ENCODE measurements at regions not wholly inside any gene's neighbourhood (a gene's known extent, or its start where the extent isn't known, plus 50 kb on each side); places are given as distances from the start of the nearest gene placed in this dataset.
"Not testable (repeated sequence)": the region's sequence is repeated elsewhere in the genome, so short reads cannot be mapped to it uniquely, and the experiment has no call there.

DNA sequence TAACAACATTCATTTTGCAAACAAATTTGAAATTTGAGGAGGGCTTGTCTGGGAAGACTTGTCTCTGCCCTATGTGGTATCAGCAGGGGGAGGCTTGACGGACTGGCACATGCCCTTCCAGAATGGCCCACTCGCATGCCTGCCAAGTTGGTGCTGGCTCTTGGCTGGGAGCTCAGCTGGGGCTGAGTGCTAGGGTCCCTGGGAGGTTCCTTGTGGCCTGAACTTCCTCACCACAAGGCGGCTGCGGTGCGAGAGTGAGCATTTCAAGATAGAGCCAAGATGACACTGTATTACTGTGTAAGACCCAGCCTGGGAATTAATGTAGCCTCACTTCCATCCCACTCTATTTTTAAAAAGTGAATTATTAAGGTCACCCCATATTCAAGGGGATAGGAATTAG, 271.6 kb upstream of the PLEKHG7 start:
- DNase-seq (ENCODE audit: low spot score): no peak

DNA sequence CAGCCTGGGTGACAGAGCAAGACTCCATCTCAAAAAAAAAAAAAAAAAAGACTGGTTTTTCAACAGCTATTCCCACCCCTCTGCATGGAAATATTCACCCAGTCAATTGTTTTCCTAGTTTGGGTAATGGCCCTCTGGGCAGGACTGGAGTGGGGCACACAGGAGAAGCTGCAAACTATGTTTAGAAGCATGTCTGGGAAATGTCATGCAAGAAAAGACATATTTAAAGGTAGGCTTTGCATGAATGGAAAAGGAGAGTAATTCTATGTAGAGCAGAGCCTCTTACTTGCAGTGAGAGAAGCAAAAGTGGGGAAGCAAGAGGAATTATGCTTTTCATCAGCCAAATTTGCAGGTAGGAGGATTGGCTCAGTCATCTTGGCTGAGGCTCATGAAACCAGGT, 276.5 kb upstream of the PLEKHG7 start:
- no peak for DNase-seq (ENCODE audit: low spot score)

DNA sequence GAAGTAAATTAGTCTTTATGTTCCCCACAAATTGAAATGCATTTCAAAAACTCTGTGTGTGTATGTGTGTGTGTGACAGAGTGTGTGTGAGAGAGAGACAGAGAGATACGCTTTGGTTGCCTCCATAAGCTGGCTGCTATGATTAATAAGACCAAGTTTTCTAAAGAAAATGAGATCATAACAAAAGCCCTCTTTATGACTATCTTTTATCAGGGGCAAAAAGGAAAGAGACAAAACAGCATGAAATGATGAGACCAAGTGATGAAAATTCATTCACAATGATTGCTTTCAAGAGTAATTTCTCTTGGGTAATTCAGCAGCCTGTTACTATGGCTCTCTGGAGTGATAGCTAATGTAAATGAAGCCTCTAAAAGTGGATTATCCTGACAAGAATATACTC, 277.6 kb upstream of the PLEKHG7 start:
- no peak for DNase-seq (ENCODE audit: low spot score)

DNA sequence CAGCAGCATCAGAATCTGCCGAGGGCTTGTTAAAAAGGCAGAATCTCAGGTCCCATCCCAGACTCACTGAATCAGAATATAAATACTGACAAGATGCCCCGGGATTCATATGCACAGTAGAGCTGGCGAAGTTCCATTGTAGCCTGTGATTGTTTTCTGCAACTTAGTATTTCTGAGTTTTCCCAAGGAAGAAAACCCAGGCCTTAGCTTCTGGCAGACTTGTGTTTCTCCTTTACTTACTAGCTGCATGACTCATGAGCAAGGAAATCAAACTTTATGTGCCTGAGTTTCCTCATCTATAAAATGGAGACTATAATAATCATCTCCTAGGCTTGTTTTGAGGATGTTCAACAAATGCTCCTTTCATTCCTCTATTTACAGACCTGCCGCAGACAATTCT, 278.5 kb upstream of the PLEKHG7 start:
- DNase-seq (ENCODE audit: low spot score): no peak

DNA sequence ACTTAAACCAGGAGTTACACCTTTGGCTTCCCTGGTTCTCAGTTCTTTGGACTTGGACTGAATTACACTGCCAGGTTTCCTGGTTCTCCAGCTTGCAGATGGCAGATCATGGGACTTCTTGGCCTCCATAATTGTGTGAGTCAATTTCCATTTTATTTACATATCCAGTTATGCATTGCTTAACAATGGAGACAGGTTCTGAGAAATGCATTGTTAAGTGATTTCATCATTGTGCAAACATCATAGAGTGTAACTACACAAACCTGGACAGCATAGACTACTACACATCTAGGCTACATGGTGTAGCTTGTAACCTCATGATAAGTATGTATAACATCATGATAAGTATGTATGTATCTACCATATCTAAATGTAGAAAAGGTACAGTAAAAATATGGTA, 276.1 kb upstream of the BTG1 start:
- DNase-seq (ENCODE audit: low spot score): no peak

DNA sequence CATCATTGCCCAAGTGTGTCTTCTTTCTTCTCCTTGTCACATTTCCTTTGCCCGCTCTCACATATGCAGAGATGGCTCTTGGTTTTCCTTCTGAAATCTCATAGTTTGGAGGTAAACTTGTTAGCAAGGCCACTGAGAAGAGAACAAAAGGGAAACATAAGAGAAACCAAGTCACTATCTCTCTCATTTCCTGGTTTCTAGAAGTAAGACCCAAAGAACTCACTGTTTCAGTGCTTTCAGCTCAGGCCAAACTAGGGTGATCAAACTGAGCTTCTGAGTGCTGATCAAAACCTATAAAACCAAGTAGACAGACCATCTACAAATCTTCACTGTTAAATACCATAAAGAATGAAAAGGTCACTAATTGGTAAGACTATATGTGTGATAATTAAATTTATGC, 275.4 kb upstream of the BTG1 start:
- no peak for DNase-seq (ENCODE audit: low spot score)

DNA sequence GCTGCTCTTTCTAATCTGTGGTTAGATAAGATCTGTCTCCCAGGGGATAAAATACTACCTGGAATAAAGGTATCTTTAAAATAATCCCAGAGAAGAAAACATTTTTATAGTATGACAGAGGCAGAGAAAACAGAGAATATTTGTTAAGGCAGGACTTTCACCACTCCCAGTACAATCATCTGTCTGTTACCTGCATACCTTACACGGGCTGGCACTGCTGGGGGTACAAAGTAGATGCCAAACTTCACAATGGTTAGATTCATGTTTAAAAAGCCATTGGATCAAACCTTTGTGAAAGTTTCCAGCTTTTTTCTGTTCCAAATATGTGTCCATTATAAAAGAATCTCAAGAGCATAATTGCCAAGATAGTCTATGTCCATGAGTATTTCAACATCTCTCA, 273.6 kb upstream of the BTG1 start:
- DNase-seq (ENCODE audit: low spot score): no peak

DNA sequence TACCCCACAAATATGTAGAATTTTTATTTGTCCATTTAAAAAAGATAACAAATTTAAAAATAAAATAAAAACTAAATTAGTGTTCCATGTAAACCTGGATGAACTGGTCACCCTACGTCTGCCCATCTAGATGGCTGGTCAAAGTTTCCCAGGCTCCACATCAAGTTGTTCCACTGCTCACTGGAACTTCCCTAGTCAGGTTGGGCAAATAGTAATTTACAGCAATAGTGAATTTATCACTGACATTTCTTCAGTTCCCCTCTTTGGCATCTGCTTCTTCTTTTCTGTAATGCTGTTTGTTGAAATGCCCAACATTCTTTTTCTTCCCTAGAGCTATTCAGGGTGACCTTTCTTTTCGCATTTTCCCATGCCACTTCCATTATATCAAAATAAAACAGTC, 272.7 kb upstream of the BTG1 start:
- DNase-seq (ENCODE audit: low spot score): no peak

DNA sequence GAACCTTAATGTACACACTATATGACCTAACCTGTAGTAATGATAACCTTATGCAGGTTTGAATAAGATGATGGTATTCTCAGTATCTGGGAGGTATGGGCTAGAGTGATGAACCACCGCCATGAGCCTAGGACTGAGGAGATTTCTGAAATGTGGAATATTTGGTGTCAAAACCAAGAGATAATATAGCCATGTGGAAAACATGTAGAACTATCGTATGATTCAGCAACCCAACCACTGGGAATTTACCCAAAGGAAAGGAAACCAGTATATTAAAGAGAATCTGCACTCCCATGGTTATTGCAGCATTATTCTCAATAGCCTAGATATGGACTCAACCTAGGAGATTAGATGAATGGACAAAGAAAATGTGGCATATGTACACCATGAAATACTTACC, 271.7 kb upstream of the BTG1 start:
- DNase-seq (ENCODE audit: low spot score): no peak

DNA sequence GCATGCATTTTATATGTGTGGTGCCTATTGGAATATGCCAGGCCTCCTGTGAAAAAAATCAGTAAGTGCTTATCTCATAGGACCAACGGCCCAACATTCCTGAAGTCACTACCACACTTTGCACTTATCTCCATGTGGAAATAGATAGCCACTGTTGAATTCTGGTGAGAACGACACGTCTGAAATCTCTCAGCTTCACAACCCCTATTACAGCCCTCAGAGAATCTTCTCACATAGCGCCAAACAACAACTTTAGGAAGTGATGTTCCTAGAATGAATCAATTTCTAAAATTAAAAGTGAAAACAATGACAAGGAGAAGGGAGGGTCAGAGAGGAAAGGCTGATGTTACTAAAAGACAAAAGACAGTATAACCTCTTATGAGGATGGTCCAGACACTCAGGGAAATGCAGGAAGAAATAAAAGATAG, 270.8 kb upstream of the BTG1 start:
- no peak for DNase-seq (ENCODE audit: low spot score)

DNA sequence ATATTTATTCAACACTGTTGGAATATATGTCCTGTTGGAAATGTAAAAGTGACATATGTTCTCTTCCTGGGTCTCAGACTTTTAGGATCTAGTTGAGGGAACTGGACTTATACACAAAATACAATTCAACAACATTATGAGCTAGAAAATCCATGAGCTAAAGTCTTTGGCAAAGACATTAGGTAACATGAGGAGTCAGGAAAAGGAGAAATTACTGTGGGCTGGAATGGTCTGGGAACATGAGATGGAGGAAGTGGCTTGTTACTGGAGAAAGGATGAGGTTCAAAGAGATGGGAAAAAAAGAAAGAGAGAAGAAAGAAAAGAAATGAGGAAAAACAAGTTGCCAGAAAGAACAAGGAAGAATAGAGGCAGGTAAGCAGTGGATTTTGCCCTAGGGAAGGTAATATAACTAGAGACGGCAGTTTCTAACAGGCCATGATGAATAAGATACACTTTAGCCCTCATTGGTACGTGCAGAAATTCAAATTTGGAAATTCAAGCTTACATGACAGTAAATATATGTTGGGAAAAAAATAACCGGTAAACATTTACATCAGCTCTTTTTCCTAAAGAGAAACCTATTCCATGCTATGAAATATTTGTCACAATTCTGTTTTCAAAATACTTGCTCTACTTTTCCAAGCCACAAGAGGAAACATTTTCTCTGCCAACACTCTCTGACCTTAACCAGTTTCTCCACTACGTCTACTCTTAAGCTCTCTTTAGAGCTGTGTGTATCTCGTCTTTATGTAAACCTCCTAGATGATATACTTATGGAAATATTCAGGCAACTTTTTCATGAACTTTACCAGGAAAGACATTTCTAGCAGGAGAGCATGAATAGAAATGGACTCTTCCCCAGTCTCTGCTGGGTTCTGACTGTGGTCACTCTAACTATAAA, 268.8 kb upstream of the BTG1 start:
- DNase-seq (ENCODE audit: low spot score): no peak

DNA sequence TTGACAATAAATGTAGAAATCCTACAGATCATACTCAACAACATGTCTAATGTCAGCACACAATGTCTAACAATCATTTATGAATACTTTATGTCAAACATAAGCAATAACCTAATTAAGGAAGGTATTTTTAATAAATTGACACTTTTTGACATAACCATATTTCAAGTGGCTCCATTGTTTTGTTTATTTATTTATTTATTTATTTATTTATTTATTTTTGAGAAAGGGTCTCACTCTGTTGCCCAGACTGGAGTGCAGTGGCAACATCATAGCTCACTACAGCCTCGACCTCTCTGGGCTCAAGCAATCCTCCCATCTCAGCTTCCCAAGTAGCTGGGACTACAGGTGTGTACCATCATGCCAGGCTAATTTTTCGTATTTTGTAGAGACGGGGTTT, 267.6 kb upstream of the BTG1 start:
- no peak for DNase-seq (ENCODE audit: low spot score)

DNA sequence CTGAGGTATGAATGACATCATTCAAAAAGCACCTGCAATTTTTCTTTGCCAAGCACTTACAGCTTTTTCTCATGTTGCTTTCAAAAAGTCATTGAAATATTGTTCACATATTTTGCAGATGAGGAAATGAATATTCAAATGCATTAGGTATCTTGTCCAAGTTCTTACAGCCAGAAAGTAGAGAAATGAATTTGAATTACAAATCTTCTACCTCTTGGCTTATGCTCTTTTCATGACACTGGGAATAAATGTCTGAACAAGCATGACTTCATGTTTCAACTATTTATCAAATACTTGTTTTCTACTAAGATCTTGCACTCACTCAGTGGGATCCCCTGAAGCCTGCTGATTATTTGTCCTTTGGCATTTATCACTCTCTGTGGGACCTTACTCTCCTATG, 267.2 kb upstream of the BTG1 start:
- no peak for DNase-seq (ENCODE audit: low spot score)

DNA sequence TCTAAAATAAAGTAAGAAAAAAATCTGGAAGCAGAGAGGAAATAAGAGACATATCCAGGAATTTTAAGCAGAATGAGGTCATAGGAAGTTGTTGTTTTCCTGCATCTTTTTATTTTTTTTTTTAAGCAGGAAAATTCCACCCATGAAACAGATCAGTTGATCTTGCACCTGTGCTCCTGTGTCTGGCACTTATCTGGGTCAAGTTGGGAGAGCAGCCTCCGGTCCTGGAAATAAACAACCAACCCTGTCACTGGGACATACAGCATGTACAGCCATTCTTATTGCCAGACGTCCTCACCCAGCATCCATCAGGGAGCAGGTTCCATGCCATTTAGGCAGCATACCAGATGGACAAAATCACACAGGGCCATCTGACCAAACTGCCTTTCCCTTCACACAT, 266.0 kb upstream of the BTG1 start:
- DNase-seq (ENCODE audit: low spot score): peak; percentile 85

DNA sequence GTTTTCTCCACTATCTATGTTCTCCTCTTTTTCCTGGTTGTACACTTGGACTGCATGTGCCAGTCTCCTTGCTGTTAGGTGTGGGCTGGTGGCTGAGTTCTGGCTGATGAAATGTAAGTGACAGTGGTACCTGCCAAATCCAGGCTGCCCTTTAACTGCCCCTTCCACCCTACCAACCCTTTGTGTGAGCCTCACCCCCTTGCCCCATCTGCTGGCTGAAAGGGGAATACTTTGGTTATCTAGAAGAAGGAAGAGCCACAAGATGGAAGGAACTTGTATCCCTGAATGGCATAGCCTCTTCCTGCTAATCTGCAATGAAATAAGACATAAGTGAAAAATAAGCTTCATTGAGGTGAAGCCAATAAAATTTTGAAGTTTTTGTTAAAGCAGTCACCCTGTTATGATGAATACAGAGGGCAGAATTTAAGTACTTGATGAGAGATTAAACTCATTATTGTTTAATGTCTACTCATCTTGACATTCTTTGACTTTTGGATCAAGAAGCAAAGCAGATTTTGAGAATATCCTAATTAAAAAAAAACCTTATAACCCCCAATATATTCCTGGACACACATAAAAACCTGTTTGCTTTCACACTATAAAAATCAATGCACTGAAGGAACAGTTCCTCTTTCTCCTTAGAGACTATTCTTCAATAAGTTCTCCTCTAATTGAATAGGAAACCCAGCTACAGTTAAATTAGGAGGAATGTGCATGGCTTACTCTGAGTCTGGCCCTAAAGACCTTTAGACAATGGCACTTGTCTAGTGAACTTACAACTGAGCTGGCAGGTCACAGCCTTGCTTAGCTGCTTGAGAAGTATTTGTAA, 262.6 kb upstream of the BTG1 start:
- peak; percentile 50 for DNase-seq (ENCODE audit: low spot score)

DNA sequence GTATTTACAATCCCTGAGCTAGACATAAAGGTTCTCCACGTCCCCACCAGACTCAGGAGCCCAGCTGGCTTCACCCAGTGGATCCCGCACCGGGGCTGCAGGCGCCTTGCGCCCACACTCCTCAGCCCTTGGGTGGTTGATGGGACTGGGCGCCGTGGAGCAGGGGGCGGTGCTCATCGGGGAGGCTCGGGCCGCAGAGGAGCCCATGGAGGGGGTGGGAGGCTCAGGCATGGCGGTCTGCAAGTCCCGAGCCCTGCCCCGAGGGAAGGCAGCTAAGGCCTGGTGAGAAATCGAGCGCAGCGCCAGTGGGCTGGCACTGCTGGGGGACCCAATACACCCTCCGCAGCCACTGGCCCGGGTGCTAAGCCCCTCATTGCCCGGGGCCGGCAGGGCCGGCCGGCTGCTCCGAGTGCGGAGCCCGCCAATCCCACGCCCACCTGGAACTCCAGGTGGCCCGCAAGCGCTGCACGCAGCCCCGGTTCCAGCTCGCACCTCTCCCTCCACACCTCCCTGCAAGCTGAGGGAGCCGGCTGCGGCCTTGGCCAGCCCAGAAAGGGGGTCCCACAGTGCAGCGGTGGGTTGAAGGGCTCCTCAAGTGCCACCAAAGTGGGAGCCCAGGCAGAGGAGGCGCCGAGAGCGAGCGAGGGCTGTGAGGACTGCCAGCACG, 260.9 kb upstream of the BTG1 start:
- DNase-seq (ENCODE audit: low spot score): not testable (repeated sequence)

DNA sequence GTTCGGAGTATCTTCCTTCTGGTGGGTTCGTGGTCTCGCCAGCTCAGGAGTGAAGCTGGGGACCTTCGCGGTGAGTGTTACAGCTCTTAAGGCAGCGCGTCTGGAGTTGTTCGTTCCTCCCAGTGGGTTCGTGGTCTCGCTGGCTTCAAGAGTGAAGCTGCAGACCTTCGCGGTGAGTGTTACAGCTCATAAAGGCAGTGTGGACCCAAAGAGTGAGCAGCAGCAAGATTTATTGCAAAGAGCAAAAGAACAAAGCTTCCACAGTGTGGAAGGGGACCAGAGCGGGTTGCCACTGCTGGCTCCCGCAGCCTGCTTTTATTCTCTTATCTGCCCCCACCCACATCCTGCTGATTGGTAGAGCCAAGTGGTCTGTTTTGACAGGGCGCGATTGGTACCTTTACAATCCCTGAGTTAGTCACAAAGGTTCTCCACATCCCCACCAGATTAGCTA, 260.2 kb upstream of the BTG1 start:
- DNase-seq (ENCODE audit: low spot score): not testable (repeated sequence)

DNA sequence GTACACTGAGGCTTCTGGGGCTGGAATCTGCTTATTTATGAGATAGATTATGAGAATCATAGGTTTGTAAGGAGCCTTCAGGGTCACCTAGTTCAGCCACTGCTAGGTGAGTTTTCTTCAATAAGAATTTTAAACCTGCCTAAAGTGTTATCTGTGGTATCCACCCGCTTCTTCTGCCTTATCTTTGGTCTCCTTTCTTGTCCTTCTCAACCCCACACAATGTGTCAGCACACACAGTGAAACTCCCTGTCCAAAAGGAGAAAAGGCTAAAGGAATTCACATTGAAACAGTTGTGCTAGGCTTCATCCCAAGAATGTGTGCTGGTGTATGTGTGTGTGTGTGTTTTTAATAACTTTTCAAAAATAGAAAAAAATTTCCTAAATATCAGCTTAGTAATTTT, 259.3 kb upstream of the BTG1 start:
- no peak for DNase-seq (ENCODE audit: low spot score)

DNA sequence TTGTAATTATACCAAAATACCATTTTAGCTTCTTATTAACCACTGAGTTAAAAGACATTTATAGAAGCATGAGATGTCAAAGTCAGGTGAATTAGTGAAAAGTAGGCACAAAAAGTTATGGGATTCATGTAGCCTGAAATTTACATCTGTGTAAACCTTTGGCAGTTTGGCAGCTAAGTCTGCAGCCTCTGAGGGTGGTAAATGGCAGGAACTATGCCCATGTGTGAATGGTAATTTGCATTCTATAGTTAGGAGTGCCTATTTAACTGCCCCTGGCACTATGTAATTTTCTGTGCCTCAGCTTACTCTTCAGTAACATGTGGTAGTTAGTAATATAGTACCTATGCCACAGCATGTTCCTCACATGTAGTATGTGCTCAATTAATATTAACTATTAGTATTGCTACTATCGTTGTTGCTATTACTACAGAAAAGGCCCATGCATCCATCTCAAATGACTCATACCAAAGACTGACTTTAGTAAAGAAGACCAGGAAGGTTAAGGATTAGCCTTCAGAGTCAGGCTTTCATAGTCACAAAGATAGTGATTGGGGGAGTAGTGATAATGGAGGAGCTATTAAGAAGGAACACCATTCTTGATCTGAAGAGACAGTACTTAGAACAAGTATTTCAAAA, 258.7 kb upstream of the BTG1 start:
- DNase-seq (ENCODE audit: low spot score): no peak

DNA sequence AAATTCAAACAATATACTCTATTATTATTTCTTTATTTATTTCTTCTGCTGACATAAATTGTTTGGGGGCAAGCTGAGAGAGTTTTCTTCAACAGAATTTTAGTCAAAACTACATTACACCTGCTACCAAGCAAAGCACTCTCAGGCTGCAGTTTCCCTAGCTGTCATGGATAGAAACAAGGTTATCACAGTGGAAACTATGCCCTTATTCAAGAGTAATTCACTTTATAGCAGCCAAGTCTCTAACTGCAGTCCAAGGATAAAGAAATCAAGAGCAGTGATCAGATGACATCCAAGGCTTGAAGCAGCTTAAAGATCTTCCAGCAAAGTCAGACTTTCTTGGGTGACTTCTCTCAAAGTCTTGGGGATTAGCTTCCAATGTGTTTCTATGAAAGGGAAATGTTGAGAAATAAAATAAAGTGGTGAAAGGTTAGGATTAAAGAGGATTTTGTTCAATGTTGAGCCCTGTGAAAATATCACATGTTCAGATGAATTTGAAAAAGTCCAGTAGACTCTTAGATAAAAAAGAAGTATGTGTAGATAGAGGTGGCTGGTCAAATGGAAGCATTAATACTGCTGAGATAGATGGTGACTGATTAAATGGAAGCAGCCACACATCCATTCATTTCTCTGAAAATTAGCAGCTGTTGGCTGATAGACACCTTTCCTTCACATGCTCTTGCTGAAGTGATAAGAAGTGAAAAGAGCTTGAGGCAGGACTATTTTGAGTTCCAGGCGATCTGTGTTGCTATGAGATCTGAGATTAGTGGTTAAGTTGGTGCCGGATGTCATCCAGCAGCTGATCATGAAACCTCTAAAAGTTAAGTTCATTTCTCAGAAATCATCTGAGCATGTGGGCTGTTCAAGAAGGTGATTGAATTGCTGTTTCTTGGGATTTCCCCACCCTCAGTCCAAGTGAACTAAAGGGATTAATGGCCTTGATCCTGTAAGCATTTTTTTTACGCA, 257.8 kb upstream of the BTG1 start:
- no peak for DNase-seq (ENCODE audit: low spot score)

DNA sequence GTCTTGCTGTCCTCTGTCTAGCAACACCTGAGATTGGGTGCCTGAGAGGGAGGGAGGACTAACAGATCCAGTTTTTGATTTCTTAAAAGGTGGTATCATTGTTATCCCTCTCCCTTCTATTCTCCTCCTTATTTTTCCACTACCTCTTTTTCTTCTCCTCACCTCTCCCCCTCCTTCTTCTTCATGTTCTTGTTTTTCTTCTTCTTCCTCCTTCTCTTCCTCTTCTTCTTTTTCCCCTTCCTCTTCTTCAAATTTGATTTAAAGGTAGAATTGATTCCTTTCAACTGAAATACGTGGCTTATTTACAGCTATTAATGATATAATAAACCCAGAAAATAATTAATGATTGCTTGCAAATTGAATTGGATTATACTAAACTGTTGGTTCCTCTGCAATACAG, 256.8 kb upstream of the BTG1 start:
- no peak for DNase-seq (ENCODE audit: low spot score)

Data from SK-N-DZ (cell line).